SK-MEL-5 (cell line): ENCODE measurements at regions not wholly inside any gene's neighbourhood (a gene's known extent, or its start where the extent isn't known, plus 50 kb on each side); places are given as distances from the start of the nearest gene placed in this dataset.
A peak's percentile ranks its signal among the peaks of the same experiment; 100 is the strongest.
"Not testable (repeated sequence)": the region's sequence is repeated elsewhere in the genome, so short reads cannot be mapped to it uniquely, and the experiment has no call there.

Experiments used
- DNase-seq: peaks from one replicate; pipeline ENCODE4 v3.0.0-alpha.2; 2016; ENCODE audit warnings: low read depth, low spot score
- in situ Hi-C: cut with HindIII; loops from 2 replicates; pipeline ENCODE4 v1.10.0; 2016; ENCODE audit warnings: low sequenced_read_pairs, high pct_unique_total_duplicates, low pct_unique_long_range_greater_than_20kb

DNA sequence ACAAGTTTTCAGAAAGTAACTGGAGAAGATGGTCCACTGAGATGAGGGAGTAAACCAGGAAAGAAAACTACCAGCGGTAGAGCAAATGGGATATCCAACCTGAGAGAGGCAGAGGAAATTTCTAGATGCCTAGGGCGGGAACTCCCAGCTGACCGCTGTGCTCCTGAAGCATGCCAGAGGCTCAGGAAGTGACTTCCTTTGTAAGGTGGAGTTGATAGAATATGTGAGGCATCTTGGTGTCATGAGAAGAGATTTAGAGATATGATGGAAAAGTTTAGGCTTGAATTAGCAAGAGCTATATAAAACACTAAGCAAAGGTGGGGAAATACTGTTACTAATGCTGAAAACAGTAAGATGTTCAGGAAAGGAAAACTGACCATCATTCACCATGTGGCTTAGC, 124.1 kb downstream of the C9orf152 start:
- in situ Hi-C loops: no loop called here
- no peak for DNase-seq

DNA sequence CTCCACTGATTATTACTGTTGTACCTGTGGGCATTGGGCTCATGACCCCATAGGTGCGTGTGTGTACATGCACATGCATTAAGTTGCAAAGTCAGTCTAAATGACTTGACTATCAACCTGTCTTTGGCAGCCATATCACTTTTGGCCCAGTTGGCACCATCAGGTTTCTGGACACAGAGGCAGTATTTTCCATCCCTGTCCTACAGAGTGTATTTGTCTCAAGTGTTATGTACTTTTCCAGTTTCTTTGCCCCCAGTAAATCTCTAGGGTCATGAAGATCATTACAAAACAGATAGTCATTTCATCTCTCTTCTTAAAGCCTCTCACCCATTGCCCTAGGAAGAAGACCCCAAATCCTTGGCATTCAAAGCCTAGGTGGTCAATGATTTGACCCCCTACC, 121.4 kb downstream of the C9orf152 start:
- in situ Hi-C loops: no loop called here
- DNase-seq: no peak

DNA sequence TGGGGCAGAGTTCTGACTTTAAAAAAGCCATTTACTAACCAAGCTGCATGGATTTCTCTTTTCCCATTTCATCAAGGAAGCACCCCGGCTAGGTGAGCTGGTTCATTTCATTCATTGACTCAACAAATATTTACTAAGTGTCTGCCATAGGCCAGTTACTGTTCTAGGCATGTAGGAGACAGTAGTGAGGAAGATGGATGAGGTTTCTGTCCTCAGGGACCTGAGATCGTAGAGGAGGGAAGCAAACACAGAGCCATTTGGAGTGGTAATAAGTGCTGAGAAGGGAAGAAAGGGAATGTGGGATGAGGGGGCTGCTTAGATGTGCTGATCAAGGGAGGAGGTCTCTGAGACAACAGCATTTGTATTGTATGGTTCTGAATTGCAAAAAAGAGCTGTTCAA, 120.4 kb downstream of the C9orf152 start:
- in situ Hi-C loops: no loop called here

DNA sequence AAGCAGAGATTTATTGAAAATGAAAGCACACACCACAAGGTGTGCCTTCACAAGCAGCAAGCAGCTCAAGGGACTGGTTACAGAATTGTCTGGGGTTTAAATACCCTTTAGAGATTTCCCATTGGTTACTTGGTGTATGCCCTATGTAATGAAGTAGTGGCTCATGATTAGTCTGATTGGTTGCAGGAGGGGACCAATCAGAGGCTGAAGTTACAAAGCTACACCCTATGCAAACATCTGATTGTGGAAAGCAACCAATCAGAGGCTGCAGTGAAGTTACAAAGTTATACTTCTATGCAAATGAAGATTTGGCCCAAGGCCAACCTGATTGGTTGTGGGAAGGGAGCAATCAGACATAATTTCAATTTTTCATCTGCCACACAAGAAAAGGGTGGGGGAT, 119.9 kb downstream of the C9orf152 start:
- peak; percentile 21 for DNase-seq
- in situ Hi-C loops: no loop called here

More for the DNA sequence above, 120.4 kb downstream of the C9orf152 start:
- DNase-seq: no peak

DNA sequence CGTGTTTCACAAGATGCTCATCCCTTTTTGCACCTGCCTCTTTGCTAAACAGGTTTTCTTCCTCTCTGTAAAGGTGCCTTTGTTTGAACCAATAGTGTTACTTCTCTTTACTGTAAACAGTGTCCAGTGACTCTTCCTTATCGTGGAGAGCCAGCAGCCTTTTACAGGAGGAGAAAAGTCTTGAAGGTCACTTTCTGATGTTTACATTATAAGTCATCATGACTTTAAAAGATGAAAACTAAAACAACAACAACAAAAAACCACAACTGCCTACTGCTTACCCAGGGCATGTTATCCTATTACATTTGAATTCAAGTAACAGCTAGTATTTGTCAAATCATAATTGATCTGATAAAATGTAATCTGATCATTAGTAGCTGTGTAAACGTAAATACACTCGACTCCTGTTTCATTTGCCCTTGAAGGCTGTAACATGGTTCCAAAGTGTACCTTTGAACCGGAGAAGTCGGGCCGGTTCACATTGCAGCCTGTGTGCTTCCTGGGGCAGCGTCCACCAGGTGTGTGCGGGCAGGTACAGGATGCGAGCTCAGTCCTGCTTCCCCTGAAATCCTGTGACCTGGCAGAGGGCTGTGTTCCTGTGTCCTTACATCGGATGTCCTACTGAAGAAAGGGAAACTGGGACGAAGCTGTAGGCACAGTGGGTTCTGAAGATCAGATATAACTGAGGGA, 118.1 kb downstream of the C9orf152 start:
- in situ Hi-C loops: no loop called here
- no peak for DNase-seq

DNA sequence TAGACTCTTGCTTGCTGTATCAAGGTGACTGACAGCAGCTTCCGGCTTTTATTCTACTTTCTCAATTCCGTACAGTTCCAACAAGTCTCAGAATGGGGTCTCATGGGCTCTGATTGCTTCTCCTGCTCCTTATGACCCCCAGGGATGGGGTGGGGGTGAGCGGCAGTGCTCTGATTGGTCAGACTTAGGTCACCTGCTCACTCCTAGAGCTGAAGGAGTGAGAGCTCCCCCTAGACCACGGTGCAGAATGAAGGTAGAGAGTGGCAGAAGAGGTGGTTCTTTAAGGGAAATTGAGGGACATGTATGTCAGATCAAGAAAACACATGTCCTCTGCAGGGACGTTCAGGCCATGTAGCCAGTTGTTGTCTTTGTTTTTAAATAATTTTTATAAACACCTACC, 115.2 kb downstream of the C9orf152 start:
- in situ Hi-C loops: no loop called here
- DNase-seq: no peak

DNA sequence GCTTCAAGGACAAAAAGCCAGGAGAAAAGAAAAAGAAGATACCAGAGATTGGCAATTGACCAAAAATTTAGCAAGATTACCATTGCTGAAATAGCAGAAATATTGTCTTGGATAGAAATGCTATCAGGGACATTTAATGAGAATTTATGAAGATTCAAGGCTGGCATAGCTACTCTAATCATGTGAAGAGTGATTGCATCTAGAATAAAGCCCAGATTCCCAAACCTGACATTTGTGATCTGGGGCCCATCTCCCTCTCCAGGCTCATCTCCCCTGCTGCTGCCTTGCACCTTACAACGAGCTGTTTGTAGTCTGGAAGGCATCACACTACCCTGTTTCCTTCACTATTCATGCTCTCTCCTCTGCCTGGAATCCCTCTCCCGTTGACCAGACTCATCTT, 114.5 kb downstream of the C9orf152 start:
- DNase-seq: no peak
- in situ Hi-C loops: no loop called here

DNA sequence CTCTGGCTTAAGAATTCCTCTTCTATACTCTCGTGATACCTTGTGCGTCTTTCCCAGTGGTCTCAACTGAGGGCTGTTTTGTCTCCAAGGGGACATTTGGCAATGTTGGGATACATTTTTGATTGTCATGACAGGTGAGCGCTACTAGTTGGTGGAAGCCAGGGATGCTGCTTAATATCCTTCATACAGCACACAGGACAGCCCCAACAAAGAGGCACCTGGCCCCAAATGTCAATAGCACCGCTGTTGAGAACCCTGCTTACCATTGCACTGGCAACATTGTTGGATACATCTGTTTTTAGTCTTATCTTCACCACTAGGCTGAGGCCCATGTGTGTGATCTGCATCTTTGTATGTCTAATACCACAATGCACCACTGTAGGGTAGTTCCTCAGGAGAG, 114.1 kb downstream of the C9orf152 start:
- in situ Hi-C loops: no loop called here
- DNase-seq: no peak

DNA sequence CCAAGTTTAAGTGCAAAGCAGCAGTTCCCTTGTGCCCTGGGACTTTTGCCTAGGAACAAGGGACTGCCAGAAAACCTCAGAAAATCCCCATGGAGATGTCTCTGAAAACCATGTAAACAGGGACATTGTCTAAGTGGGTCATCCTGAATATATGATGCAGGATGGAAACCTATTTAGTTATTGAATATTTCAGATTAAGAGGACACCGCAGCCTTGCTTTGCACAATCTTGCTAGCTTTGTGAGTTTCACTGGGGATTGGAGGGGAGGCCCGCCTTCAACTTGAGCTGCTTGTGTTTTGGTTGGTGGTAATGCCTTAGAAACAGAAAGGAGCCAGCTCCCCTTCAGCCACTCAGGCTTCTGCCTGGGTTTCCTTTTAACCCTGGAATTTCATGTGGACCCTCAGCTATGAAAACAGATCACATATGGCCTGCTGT, 112.8 kb downstream of the C9orf152 start:
- no peak for DNase-seq
- in situ Hi-C loops: no loop called here

DNA sequence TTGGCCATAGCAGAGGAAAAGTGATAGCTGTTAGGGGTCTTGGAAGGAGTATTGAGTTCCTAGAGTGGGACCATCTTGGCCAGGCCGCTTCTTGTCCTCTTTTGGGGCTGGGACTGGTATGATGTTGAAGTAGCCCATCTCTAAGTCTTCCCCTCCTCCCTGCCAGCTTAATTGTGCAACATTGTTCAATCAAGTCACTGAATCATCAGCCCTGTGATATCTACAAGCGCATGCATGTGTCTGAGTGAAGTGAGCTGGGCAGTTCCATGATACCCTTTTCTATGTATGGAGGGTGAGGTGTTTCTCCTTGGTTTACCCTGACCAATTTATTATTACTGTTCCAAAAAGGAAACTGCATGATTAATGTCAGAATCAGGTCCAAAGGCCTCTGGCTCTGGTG, 112.2 kb downstream of the C9orf152 start:
- no peak for DNase-seq

DNA sequence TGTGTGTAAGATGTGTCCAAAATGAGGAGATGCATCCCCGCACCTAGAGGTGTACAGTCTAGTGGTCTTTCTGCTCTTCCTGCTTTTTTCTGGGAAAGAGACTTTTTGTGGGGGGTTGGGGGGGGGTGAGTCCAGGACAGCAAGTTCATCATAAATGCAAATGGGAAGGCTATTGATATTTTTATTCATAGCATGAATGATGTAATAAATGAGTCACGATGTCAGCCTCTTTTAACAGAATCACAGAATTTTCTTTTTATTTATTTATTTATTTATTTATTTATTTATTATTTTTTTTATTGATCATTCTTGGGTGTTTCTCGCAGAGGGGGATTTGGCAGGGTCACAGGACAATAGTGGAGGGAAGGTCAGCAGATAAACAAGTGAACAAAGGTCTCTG, 111.3 kb downstream of the C9orf152 start:
- in situ Hi-C loops, DNase-seq: not testable (repeated sequence)

More for the DNA sequence above, 112.2 kb downstream of the C9orf152 start:
- in situ Hi-C loops: no loop called here

DNA sequence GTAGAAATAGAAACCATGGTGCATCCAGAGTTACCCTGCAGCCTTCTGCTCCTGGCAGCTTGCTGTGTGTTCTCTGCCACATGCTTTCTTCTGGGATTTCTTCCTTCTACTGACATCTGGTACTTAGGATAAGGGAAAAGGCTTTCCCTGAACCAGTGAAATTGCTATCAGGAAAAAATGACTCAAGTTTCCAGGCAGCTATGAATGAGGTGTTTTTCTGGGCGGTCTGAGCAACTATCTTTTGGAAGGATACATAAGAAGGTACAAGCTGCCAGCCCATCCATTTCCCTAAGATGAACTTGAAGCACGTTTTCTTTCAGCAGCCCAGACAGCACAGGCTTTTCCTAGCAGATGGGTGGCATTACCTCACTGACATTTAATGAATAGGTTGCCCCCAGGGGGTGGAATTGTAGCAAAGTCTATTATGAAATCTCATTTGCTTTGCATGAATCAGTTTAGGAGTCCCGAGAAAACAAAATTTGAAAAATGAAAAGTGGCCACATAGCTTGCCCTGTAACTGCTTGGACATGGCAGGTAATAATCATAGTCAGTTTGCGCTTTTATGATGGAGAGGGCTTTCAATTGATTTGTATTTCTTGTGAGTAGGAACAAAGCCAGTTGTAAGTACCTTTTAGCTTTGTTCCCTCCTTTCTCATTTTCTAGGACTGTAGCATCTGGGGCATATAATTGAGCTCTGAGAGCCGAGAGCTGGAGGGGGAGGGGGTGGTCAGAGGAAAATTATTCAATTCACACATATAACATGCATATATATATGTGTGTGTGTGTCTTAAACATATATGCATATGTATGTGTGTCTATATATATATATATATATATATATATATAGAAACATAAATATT, 108.5 kb downstream of the C9orf152 start:
- no peak for DNase-seq
- in situ Hi-C loops: no loop called here

DNA sequence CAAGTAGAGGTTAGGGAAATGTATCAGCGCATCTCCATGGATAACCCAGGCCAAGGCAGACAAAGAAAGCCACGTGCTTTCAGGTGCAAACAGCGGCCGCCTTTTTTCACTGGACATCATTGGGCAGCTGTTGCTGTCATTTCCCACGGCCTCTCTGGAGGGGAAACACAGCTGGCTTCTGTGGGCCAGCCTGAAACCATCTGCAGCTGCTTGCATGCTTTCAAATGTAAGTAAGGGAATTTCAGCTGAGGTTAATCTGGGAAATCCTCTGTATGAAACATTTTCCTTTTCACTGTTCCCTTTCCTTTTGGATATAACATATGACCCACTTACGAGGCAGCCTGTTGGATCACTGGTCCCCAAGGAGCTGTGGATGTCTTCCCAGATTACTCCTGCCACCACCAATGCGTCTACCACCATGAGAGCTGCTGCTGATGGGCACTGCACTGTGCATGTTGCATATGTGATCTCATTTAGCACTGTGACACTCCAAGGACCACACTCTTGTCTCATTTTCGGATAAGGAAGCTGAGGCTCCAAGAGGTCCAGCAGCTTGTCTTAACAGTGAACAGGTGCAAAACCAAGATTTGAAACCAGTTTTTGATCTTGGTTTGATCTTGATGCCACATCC, 106.3 kb downstream of the C9orf152 start:
- no peak for DNase-seq
- in situ Hi-C loops: no loop called here

DNA sequence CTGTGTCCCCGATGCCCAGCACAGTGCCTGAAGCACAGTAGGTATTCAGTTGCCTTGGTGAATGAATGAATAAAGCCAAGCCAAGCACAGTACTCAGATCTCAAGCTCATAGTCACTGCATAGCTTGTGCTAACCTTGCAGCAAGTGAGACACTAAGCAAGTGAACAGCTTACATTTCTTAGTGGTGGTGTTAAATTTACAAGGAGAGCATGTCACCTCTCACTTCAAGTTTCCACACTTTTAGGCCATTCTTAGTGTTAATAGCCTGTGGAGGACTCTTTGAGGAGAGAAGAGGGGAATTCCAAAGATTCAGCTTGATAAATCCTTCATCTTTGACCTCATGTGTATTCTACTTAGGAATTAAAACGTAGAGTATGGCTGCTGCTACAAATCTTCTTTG, 104.7 kb downstream of the C9orf152 start:
- DNase-seq: no peak
- in situ Hi-C loops: no loop called here

DNA sequence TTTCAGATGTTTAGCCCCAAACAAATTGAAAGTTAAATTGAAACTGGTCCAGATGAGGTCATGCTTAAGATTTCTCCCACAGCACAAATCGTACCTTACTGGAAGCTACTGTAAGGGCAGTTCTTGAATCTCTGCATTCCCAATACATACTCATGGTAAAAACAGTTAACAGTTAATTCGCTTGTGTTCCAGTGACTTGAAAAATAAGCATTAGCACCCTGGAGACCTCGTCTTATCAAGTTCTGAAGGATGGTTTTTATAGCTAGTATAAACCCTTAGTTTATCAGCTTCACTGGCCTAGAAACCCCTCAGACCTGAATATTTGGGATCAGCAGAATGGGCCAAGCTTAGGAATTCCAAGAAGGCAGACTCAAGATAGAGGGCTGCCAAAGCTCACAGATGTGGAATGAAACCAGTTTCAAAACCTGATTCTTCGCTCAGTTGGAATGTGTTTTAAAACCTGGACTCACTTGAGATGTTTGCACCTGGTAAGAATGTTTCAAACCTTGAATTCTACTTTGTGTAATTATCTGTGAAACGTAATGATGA, 103.6 kb downstream of the C9orf152 start:
- DNase-seq: no peak
- in situ Hi-C loops: no loop called here

DNA sequence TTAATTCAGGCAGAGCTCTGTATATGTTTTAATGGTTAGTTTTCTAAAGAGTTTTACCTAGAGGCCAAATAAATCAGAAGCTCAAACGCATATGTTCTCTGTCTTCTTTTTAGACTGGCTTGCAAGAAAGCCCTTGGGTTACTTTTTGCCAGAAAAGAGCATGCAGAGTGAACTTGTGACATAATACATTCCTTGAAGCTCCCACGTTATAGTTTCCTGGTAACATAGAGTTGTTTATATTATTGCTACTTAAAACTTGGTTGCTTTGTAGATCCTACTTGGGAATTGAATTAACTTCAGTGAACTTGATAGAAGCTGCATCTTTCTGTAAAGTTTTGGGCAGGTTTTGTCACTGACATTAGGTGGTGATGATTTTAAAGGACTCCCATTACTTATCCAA, 102.9 kb downstream of the C9orf152 start:
- in situ Hi-C loops: no loop called here
- DNase-seq: no peak

DNA sequence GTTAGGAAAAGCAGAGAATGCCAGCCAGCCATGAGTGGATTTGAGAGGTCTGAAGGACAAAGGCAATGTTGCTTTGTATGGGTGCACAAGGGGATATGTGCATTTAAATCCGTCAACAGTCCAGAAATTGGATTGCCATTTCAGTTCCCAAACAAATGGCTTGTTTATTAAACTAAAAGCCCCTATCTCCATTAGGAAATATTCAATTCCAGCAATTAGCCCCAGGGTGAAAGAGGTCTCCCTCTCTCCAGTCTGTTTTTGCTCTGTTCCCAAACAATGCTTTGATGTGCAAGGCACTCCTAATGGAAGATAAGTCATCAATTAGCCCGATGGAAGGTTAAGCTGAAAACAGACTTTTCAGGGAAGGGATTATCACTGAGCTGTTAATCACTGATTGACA, 101.3 kb downstream of the C9orf152 start:
- DNase-seq: no peak
- in situ Hi-C loops: no loop called here

DNA sequence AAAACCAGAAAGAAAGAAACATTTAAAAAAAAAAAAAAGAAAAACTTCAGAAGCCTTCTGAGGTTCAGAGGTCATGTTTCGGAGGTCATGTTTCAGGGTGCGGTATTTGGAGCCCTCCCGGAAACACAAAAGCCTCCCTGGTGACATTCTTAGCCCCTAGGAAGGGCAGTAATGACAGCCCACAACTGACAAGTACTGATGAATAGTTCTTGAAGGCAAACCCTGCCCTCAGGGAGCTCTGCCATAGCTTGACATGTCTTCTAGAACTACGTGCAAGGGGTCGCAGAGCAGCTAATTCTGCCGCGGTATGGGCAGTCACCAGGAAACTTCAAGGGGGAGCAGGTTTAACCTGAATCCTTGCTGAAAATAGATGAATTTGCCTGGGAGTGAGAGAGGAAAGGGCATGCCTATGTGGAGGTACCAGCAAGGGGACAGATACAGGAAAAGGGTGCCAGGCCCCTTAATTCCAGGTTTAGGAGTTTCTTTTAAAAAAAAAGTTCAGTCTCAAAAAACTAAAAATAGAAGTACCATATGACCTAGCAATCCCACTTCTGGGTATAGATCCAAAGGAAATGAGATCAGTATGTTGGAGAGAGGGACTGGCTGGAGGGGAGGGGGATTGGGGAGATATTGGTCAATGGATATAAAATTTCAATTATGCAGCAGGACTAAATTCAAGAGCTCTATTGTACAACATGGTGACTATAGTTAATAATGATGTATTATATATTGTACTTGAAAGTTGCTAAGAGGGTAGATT, 98.4 kb downstream of the C9orf152 start:
- no peak for DNase-seq
- in situ Hi-C loops: no loop called here
